IMR-90 (cell line): ENCODE measurements at regions not wholly inside any gene's neighbourhood (a gene's known extent, or its start where the extent isn't known, plus 50 kb on each side); places are given as distances from the start of the nearest gene placed in this dataset.

Experiments
- ATAC-seq: fragments of 200-7000 bp; cut with Tn5 transposase; 2 replicates; pipeline ENCODE4 v1.9.1; 2020; ENCODE audit warnings: low read depth, mild to moderate bottlenecking, moderate library complexity
- BruUV-seq: library from RNA; stranded (reverse); fragments of 400-500 nt; replicated peaks from 2 replicates; lab custom pipeline; 2021; lab: Mats Ljungman, UMichigan
- CTCF ChIA-PET: fragments of 300-600 bp; formaldehyde crosslinking; extraction: SDS; loops from one replicate; lab custom pipeline; 2021; ENCODE audit warnings: antibody characterized with exemption; lab: Yijun Ruan, JAX
- POLR2A ChIA-PET: fragments of 300-600 bp; sonication (Branson Sonifier 250); formaldehyde crosslinking; loops from one replicate; lab custom pipeline; 2022; ENCODE audit warnings: antibody characterized with exemption; ENCODE audit not compliant: unreplicated experiment; lab: Charles Lee
- DNase-seq: peaks from one replicate; pipeline ENCODE4 v3.0.0; 2013
- H2AFZ ChIP-seq: replicated peaks from 2 replicates; pipeline ENCODE3; 2013; ENCODE audit warnings: low read length, mild to moderate bottlenecking; ENCODE audit not compliant: poor library complexity
- H2AK5ac ChIP-seq: 2 replicates; pipeline ENCODE4 v1.6.1; 2013; ENCODE audit warnings: low read depth, low read length, inconsistent platforms
- H2AK9ac ChIP-seq: replicated peaks from 2 replicates; pipeline ENCODE3; 2013; ENCODE audit warnings: mild to moderate bottlenecking, low read depth, low read length, moderate library complexity; ENCODE audit not compliant: poor library complexity
- H2BK120ac ChIP-seq: 2 replicates; pipeline ENCODE4 v1.6.1; 2013; ENCODE audit warnings: low read depth, low read length, inconsistent platforms
- H2BK15ac ChIP-seq: 3 replicates; pipeline ENCODE4 v1.6.1; 2013; ENCODE audit warnings: low read depth, low read length, inconsistent platforms
- H2BK20ac ChIP-seq: 2 replicates; pipeline ENCODE4 v1.6.1; 2013; ENCODE audit warnings: low read depth, mild to moderate bottlenecking, inconsistent platforms, low read length, moderate library complexity
- H2BK5ac ChIP-seq: 2 replicates; pipeline ENCODE4 v1.6.1; 2013; ENCODE audit warnings: mild to moderate bottlenecking, low read depth, low read length, inconsistent platforms; ENCODE audit not compliant: poor library complexity, severe bottlenecking
- H3K14ac ChIP-seq: replicated peaks from 2 replicates; pipeline ENCODE4 v1.6.1; 2013; ENCODE audit warnings: low read depth, low read length, inconsistent platforms
- H3K18ac ChIP-seq: 2 replicates; pipeline ENCODE4 v1.6.1; 2013; ENCODE audit warnings: low read depth, low read length, control low read depth
- H3K23ac ChIP-seq: 2 replicates; pipeline ENCODE4 v1.6.1; 2013; ENCODE audit warnings: low read depth, low read length, inconsistent platforms
- H3K27ac ChIP-seq: 2 replicates; pipeline ENCODE4 v1.5.1; 2013; ENCODE audit warnings: mild to moderate bottlenecking, control low read depth, low read length; ENCODE audit not compliant: insufficient read depth
- H3K27me3 ChIP-seq: 2 replicates; pipeline ENCODE4 v1.6.1; 2013; ENCODE audit warnings: low read length; ENCODE audit not compliant: control insufficient read depth, insufficient read depth
- H3K36me3 ChIP-seq: 2 replicates; pipeline ENCODE4 v1.6.1; 2013; ENCODE audit warnings: low read length, mixed read lengths; ENCODE audit not compliant: control insufficient read depth, insufficient read depth
- H3K4ac ChIP-seq: 2 replicates; pipeline ENCODE4 v1.6.1; 2013; ENCODE audit warnings: low read depth, low read length, inconsistent platforms
- H3K4me1 ChIP-seq: 2 replicates; pipeline ENCODE4 v1.6.1; 2013; ENCODE audit warnings: low read length, mixed read lengths; ENCODE audit not compliant: control insufficient read depth, insufficient read depth
- H3K4me2 ChIP-seq: 2 replicates; pipeline ENCODE4 v1.6.1; 2013; ENCODE audit warnings: low read depth, mild to moderate bottlenecking, control low read depth, low read length, moderate library complexity
- H3K4me3 ChIP-seq: 2 replicates; pipeline ENCODE4 v1.5.1; 2013; ENCODE audit warnings: low read depth, mild to moderate bottlenecking, control low read depth, low read length, moderate library complexity; ENCODE audit not compliant: insufficient read depth
- H3K56ac ChIP-seq: 2 replicates; pipeline ENCODE4 v1.6.1; 2013; ENCODE audit warnings: low read length, inconsistent platforms; ENCODE audit not compliant: insufficient read depth; ENCODE audit errors: extremely low read depth
- H3K79me1 ChIP-seq, 2 experiments: 2 replicates each; pipeline ENCODE4 v1.6.1; 2013; ENCODE audit warnings: low read length in 2 of 2, inconsistent platforms in 1 of 2, low read depth in 1 of 2
- H3K9ac ChIP-seq: 2 replicates; pipeline ENCODE4 v1.6.1; 2013; ENCODE audit warnings: low read depth, low read length, control low read depth
- H3K9me1 ChIP-seq: 2 replicates; pipeline ENCODE4 v1.6.1; 2013; ENCODE audit warnings: low read length, inconsistent platforms; ENCODE audit not compliant: insufficient read depth
- H3K9me3 ChIP-seq: 2 replicates; pipeline ENCODE4 v1.6.1; 2013; ENCODE audit warnings: low read length; ENCODE audit not compliant: control insufficient read depth, insufficient read depth
- H4K20me1 ChIP-seq: 2 replicates; pipeline ENCODE4 v1.6.1; 2013; ENCODE audit warnings: low read length, inconsistent platforms; ENCODE audit not compliant: insufficient read depth
- H4K5ac ChIP-seq: 2 replicates; pipeline ENCODE4 v1.6.1; 2013; ENCODE audit warnings: mild to moderate bottlenecking, low read depth, low read length, control low read depth
- H4K8ac ChIP-seq, 2 experiments: 2 replicates each; pipeline ENCODE4 v1.6.1; 2013; ENCODE audit warnings: low read depth in 2 of 2, low read length in 2 of 2, control low read depth in 1 of 2, inconsistent platforms in 1 of 2
- H4K91ac ChIP-seq: 2 replicates; pipeline ENCODE4 v1.6.1; 2013; ENCODE audit warnings: low read depth, low read length, inconsistent platforms; ENCODE audit not compliant: insufficient read depth
- BHLHE40 ChIP-seq: fragments of 150-350 bp; IDR thresholded peaks from 2 replicates; pipeline ENCODE4 v1.6.1; 2016; ENCODE audit warnings: mild to moderate bottlenecking, low read depth, low read length
- CEBPB ChIP-seq: IDR thresholded peaks from 2 replicates; pipeline ENCODE4 v1.6.1; 2012; ENCODE audit warnings: low read depth, low read length, improper control_type of control experiment
- CHD1 ChIP-seq: IDR thresholded peaks from 2 replicates; pipeline ENCODE4 v1.6.1; 2012; ENCODE audit warnings: low read depth, low read length, improper control_type of control experiment
- FOS ChIP-seq: fragments of 150-350 bp; IDR thresholded peaks from 2 replicates; pipeline ENCODE4 v1.6.1; 2016; ENCODE audit warnings: low read depth, low read length
- MAFK ChIP-seq: IDR thresholded peaks from 2 replicates; pipeline ENCODE4 v1.6.1; 2012; ENCODE audit warnings: low read depth, low read length, improper control_type of control experiment
- MAZ ChIP-seq: IDR thresholded peaks from 2 replicates; pipeline ENCODE4 v1.6.1; 2012; ENCODE audit warnings: low read depth, mild to moderate bottlenecking, low read length, improper control_type of control experiment, moderate library complexity, borderline replicate concordance
- MXI1 ChIP-seq: IDR thresholded peaks from 2 replicates; pipeline ENCODE4 v1.6.1; 2012; ENCODE audit warnings: low read depth, mild to moderate bottlenecking, low read length, moderate library complexity, borderline replicate concordance
- NFE2L2 ChIP-seq: fragments of 150-350 bp; IDR thresholded peaks from 2 replicates; pipeline ENCODE4 v1.6.1; 2016; ENCODE audit warnings: low read depth, mild to moderate bottlenecking, low read length
- POLR2A ChIP-seq: IDR thresholded peaks from 2 replicates; pipeline ENCODE4 v1.6.1; 2012; ENCODE audit warnings: mild to moderate bottlenecking, low read depth, low read length
- RAD21 ChIP-seq: IDR thresholded peaks from 2 replicates; pipeline ENCODE4 v1.6.1; 2012; ENCODE audit warnings: low read length, improper control_type of control experiment
- RCOR1 ChIP-seq: IDR thresholded peaks from 2 replicates; pipeline ENCODE4 v1.6.1; 2012; ENCODE audit warnings: mild to moderate bottlenecking, low read length, improper control_type of control experiment; ENCODE audit not compliant: insufficient replicate concordance
- RFX5 ChIP-seq: IDR thresholded peaks from 2 replicates; pipeline ENCODE4 v1.8.0; 2012; ENCODE audit warnings: low read depth, mild to moderate bottlenecking, low read length, moderate library complexity
- SMC3 ChIP-seq: fragments of 150-350 bp; IDR thresholded peaks from 2 replicates; pipeline ENCODE4 v1.6.1; 2016; ENCODE audit warnings: low read depth, mild to moderate bottlenecking, antibody characterized with exemption, low read length, moderate library complexity
- USF2 ChIP-seq: fragments of 150-350 bp; IDR thresholded peaks from 2 replicates; pipeline ENCODE4 v1.6.1; 2017; ENCODE audit warnings: mild to moderate bottlenecking, antibody characterized with exemption, low read length, low read depth
- WGBS, 2 experiments: methylation state at CpG; one replicate each; pipeline versions ENCODE4 v1.1.5 to v1.1.7; 2013; ENCODE audit warnings: missing lambda C conversion rate in 2 of 2; ENCODE audit not compliant: insufficient read length in 1 of 2; ENCODE audit errors: extremely low coverage in 2 of 2; 5-methylcytosine and 5-hydroxymethylcytosine counted together
- dilution Hi-C: fragments of 300-500 bp; cut with HindIII; formaldehyde crosslinking; loops from one replicate; pipeline ENCODE4 v1.14.3; 2018; ENCODE audit warnings: low sequenced_read_pairs; ENCODE audit not compliant: unreplicated experiment
- in situ Hi-C: fragments of 300-500 bp; cut with MboI; formaldehyde crosslinking; loops from 3 replicates; pipeline ENCODE4 v1.14.3; 2019; ENCODE audit warnings: low sequenced_read_pairs, inconsistent platforms, mixed read lengths
- intact Hi-C: fragments of 100-400 bp; cut with micrococcal nuclease; formaldehyde crosslinking; loops from 2 replicates; pipeline ENCODE4 v1.10.0; 2022
- TF ChIP-seq, protein P1 (sequence below): conservative IDR thresholded peaks from 2 replicates; pipeline ENCODE4 v1.5.1; 2012; ENCODE audit warnings: mild to moderate bottlenecking, low read depth, low read length, improper control_type of control experiment
- TF ChIP-seq, protein P2 (sequence below): fragments of 150-350 bp; IDR thresholded peaks from 2 replicates; pipeline ENCODE4 v1.6.1; 2016; ENCODE audit warnings: low read depth, mild to moderate bottlenecking, low read length, moderate library complexity, borderline replicate concordance

- Histone ChIP-seq H4K5ac (no peak overlapping the region), H3K14ac (no peak overlapping the region), H2AK9ac (no peak overlapping the region), H3K18ac (no peak overlapping the region), H3K27me3 (no peaks in the 10 kb centered on the region), H3K4me1 (no peaks in the 10 kb centered on the region), H2BK20ac (no peak overlapping the region), H4K8ac (no peak overlapping the region), H3K79me1 (no peaks in the 10 kb centered on the region), H3K27ac (no peak overlapping the region), H3K9ac (no peak overlapping the region), H3K23ac (no peak overlapping the region), H4K91ac (no peak overlapping the region), H3K4ac (no peak overlapping the region), H3K9me3 (peaks cover 23% of the 10 kb centered on the region), H4K20me1 (no peaks in the 10 kb centered on the region), H2BK120ac (no peak overlapping the region), H3K4me2 (no peak overlapping the region), H2AK5ac (no peak overlapping the region), H3K9me1 (no peaks in the 10 kb centered on the region), H3K36me3 (no peaks in the 10 kb centered on the region), H2BK15ac (no peak overlapping the region), H3K56ac (no peak overlapping the region), H2AFZ (no peak overlapping the region), H2BK5ac (no peak overlapping the region), H3K4me3 (no peak overlapping the region)
- CTCF ChIA-PET = no interaction called here
- WGBS, 2 experiments = 83% methylated on average over 3 of the region's 11 CpGs; no CpG with 5 or more reads in 1 of the 2 experiments
- ATAC-seq (no peak), DNase-seq (no peak)
- intact Hi-C loops (no loop called here), in situ Hi-C loops (no loop called here), dilution Hi-C loops (no loop called here)
- POLR2A ChIA-PET = no interaction called here
- no peak for TF ChIP-seq CHD1
- no peak for TF ChIP-seq SMC3
- no peak for TF ChIP-seq NFE2L2
- TF ChIP-seq, protein P1, sequence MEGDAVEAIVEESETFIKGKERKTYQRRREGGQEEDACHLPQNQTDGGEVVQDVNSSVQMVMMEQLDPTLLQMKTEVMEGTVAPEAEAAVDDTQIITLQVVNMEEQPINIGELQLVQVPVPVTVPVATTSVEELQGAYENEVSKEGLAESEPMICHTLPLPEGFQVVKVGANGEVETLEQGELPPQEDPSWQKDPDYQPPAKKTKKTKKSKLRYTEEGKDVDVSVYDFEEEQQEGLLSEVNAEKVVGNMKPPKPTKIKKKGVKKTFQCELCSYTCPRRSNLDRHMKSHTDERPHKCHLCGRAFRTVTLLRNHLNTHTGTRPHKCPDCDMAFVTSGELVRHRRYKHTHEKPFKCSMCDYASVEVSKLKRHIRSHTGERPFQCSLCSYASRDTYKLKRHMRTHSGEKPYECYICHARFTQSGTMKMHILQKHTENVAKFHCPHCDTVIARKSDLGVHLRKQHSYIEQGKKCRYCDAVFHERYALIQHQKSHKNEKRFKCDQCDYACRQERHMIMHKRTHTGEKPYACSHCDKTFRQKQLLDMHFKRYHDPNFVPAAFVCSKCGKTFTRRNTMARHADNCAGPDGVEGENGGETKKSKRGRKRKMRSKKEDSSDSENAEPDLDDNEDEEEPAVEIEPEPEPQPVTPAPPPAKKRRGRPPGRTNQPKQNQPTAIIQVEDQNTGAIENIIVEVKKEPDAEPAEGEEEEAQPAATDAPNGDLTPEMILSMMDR = no peak
- TF ChIP-seq MAZ = no peak
- TF ChIP-seq, protein P2, sequence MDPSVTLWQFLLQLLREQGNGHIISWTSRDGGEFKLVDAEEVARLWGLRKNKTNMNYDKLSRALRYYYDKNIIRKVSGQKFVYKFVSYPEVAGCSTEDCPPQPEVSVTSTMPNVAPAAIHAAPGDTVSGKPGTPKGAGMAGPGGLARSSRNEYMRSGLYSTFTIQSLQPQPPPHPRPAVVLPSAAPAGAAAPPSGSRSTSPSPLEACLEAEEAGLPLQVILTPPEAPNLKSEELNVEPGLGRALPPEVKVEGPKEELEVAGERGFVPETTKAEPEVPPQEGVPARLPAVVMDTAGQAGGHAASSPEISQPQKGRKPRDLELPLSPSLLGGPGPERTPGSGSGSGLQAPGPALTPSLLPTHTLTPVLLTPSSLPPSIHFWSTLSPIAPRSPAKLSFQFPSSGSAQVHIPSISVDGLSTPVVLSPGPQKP = no peak
- no peak for TF ChIP-seq USF2
- TF ChIP-seq CEBPB = no peak
- TF ChIP-seq MAFK = no peak
- no peak for TF ChIP-seq RCOR1
- TF ChIP-seq BHLHE40 = no peak
- TF ChIP-seq RAD21 = no peak
- no peak for TF ChIP-seq MXI1
- no peak for TF ChIP-seq RFX5
- TF ChIP-seq POLR2A = no peak
- no peak for TF ChIP-seq FOS
- no TSS peak for BruUV-seq
Measured at GRCh38 chr5:3780907-3781306, 185.3 kb downstream of the IRX1 start.
